ENCODE measurements at regions not wholly inside any gene's neighbourhood (a gene's known extent, or its start where the extent isn't known, plus 50 kb on each side); places are given as distances from the start of the nearest gene placed in this dataset.

GRCh38 chr6:94487371-94487770 is 1068.0 kb upstream of the EPHA7 start:
- TF ChIP-seq SP1 (IDR thresholded peaks at IDR 0.05) = no peak
- no peak for TF ChIP-seq NFRKB (IDR thresholded peaks at IDR 0.05)
- no peak for TF ChIP-seq L3MBTL2 (conservative IDR thresholded peaks at IDR 0.05)
- TF ChIP-seq SUZ12 (IDR thresholded peaks at IDR 0.05) = no peak
- no peak for TF ChIP-seq TARDBP (IDR thresholded peaks at IDR 0.05)
- no peak for TF ChIP-seq FOXM1 (IDR thresholded peaks at IDR 0.05; ENCODE audit: borderline replicate concordance)
- no peak for TF ChIP-seq CTBP1 (IDR thresholded peaks at IDR 0.05; ENCODE audit: borderline replicate concordance)
- no peak for TF ChIP-seq HDGF (IDR thresholded peaks at IDR 0.05; ENCODE audit: borderline replicate concordance)
- no peak for TF ChIP-seq LEF1 (IDR thresholded peaks at IDR 0.05; ENCODE audit: borderline replicate concordance)
- TF ChIP-seq FOXA1 (IDR thresholded peaks at IDR 0.05) = no peak
- TF ChIP-seq BHLHE40 (IDR thresholded peaks at IDR 0.05; ENCODE audit: borderline replicate concordance) = no peak
- no peak for TF ChIP-seq FOXK2 (IDR thresholded peaks at IDR 0.05)
